NCI-H748 treated with DMSO at 0.1 percent for 48 hours (cell line): ENCODE measurements at regions not wholly inside any gene's neighbourhood (a gene's known extent, or its start where the extent isn't known, plus 50 kb on each side); places are given as distances from the start of the nearest gene placed in this dataset.
"Not testable (repeated sequence)": the region's sequence is repeated elsewhere in the genome, so short reads cannot be mapped to it uniquely, and the experiment has no call there.

Experiments
- DNase-seq: peaks from one replicate; lab custom pipeline; 2025; lab: John Stamatoyannopoulos, UW

DNA sequence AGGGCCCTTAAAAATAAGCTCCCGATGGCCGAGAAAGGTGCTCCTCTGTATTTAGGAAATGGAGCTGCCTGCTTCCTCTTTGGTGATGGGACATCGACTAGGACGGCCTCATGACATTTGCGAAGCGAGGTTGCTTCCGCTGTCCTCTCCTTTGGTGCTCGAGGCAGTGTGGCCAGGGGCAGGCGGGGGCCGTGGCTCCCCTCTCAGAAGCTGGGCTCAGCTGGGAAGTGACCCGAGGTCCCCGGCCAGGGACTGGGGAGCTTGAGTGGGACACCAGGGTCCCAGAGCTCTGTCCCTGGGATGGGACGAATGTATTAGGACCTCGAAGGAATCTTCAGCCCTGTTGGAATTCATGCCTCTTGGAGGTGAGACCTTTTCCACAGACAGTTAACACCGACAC lies 151.1 kb downstream of the CTTN start:
- no peak for DNase-seq

DNA sequence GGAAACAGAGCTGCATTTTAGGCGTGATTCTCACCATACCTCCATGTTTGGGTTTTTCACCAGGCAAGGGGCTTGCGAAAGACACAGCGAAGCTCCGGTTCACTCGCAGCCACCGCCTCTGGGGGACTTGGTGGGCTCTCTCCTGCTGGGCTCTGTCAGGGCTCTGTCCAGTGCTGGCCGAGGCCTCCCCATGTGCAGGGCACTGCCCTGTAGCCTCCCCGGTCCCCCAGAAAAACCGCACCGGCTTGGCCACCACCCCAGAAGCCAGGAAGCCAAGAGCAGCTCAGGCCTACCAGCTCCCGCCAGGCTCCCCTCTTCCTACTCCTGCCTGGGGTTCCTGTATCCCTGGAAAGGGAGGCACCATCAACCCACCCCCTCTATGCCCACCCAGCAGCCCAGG lies 151.5 kb downstream of the CTTN start:
- no peak for DNase-seq

- DNase-seq, result no peak
These were observed 152.3 kb downstream of the CTTN start for GRCh38 chr11:70550456-70551195.

- DNase-seq, result no peak
These were observed 153.2 kb downstream of the CTTN start for GRCh38 chr11:70551351-70552166.

GRCh38 chr11:70552167-70553150 lies 154.1 kb downstream of the CTTN start:
- no peak for DNase-seq

DNA sequence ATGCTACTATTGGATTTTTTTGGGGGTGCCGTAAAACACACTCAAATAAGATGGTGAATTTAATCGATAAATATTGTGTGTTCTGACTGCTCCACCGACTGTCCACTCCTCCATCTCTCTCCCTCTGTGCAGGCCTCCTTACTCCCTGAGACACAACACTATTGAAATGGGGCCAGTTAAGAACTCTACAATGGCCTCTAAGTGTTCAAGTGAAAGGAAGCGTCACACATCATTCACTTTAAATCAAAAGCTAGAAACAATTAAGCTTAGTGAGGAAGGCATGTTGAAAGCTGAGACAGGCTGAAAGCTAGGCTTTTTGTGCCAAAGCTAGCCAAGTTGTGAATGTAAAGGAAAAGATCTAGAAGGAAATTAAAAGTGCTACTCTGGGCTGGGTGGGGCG lies 156.7 kb downstream of the CTTN start:
- DNase-seq, result no peak

DNA sequence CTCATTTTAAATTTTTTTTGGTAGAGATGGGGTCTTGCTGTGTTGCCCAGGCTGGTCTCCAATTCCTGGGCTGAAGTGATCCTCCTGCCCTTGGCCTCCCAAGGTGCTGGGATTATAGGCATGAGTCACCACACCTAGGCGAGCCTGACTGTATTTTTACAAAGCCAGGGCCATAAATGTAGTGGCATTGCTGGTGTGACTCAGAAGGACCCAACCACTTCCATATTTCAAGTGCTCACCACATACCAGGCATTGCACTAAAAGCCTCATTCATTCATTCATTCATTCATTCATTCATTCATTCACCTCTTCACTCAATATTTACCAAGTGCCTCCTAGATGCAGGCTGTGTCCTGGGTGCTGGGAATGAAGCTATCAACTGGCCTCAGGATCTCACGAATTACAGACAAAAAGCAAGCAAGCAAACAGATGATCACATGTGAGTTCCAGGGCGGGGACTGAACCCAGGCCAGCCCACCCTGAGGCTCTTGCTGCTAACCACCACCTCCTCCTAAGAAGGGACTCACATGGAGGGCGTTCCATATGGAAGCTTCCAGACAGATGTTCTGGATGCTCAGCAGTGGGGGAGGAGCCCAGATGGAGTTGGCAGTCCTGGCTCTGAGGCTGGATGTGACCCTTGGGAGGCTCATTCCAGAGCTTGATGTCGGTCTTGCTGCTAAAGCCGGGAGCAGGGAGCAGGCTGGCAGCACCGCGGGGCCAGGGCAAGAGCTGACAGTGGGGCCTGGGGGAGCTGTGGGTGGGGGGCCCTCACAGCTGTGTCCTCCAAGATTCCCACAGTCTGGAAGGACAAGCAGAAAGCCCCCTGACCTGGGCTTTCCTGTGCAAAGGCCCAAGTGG lies 158.8 kb downstream of the CTTN start:
- DNase-seq, result no peak

- no peak for DNase-seq
These were observed 159.6 kb downstream of the CTTN start for GRCh38 chr11:70557742-70558485.

- no peak for DNase-seq
These were observed 160.4 kb downstream of the CTTN start for GRCh38 chr11:70558681-70559080.

- DNase-seq, result no peak
These were observed 161.2 kb downstream of the CTTN start for GRCh38 chr11:70559516-70559915.

- DNase-seq, result not testable (repeated sequence)
These were observed 162.3 kb downstream of the CTTN start for GRCh38 chr11:70560621-70561020.

DNA sequence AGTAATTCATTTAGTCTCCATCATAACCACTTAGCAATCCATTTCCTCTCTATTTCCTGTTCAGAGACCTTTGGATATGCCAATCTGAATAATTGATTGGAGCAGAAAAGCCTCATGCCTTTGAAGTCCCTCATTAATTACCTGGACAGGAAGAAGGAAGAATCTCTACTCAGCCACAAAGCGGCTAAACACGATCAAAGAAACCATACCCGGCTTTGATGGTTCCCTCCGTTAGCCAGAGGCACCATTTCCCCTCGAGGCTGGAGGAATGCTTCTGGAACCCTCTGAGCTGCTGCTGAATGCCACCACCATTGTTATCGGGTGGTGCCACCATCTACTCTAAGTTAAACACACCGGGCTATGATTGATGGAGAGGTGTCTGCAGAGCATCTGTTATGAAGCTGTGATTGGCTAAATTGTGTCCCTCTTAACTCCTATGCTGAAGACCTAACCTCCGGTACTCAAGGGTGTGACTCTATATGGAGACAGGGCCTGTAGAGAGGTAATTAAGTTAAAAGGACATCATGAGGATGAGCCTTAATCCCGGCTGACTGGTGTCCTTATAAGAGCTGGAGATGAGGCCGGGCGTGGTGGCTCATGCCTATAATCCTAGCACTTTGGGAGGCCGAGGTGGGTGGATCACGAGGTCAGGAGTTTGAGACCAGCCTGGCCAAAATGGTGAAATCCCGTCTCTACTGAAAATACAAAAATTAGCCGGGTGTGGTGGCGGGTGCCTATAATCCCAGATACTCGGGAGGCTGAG lies 168.6 kb downstream of the CTTN start:
- no peak for DNase-seq

DNA sequence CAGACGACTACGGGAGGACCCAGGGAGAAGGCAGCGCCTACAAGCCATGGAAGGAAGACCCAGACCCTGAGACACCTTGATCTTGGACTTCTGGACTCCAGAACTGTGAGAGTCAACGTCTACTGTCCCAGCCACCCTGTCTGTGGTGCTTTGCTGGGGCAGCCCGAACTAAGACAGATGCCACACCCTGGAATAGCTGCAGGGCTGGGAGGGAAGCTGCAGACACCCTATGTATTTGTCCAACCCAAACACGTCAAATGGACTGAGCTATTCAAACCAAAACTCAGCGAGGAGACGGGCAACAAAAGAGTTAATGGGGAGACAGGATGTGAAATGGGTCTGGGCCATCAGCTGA lies 169.3 kb downstream of the CTTN start:
- no peak for DNase-seq

GRCh38 chr11:70568035-70568813 lies 169.9 kb downstream of the CTTN start:
- no peak for DNase-seq

DNA sequence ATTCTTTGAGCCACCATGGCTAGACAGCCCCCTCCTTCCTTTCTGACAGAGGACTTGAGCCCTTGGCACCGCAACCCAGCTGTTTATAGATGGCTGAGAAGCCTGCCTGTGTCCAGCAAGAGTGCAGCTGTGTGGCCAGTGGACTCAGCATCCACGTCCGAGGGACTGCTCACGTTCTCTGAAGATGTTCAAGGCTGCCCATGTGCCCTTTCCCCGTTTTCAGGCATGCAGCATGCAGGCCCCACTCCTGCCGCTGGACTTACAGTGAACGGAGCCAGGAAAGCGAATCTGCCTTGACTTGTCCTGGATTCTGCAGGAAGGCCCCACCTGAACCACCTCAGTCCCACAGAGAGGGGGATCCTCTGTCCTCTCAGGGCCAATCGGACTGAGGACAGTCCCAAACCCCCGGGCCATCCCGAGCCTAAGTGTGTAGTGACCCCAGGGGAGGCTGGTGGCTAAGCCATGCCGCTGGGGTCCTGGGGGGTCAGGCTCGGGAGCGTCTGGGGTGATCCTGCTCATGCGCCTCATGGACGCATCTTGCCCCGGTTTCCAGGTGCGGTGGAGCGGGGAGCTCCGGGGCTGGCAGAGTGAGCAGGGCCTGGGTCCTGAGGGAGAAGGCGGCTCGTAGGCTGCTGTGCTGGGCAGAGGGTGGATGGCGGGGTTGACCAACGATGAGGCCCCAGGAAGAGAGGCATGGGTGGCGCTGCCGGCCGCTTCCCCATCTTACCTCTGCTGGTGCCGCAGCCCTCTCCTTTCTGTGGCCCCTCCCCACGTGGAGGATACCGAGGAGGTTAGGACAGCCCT lies 170.7 kb downstream of the CTTN start:
- DNase-seq, result no peak

- no peak for DNase-seq
These were observed 171.2 kb downstream of the CTTN start for GRCh38 chr11:70569618-70569890.

GRCh38 chr11:70569996-70570692 lies 171.8 kb downstream of the CTTN start:
- no peak for DNase-seq
